HG02852 (cell line): ENCODE measurements at regions not wholly inside any gene's neighbourhood (a gene's known extent, or its start where the extent isn't known, plus 50 kb on each side); places are given as distances from the start of the nearest gene placed in this dataset.

Experiments
- ATAC-seq: cut with Tn5 transposase; IDR thresholded peaks from one replicate; pipeline ENCODE4 v1.9.1; 2021; ENCODE audit warnings: mild to moderate bottlenecking, moderate library complexity; ENCODE audit not compliant: unreplicated experiment

DNA sequence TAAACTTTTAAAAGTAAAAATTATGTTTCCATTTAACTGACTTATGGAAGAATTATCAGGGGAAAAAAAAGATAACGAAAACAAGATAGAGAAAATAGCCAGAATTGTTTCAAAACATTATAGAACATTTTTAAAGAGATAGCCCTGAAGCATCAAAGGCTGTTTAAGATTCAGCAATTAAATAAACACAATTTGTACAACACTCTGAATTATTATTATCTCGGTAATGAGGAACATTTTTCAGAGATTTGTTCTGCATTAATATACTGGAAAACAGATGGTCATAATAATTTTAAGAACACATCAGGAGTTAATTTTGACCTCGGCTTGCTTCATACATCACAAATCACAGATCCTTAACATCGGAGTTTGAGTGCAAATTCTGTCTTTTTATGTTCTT, 643.8 kb downstream of the SORCS1 start:
- no peak for ATAC-seq

DNA sequence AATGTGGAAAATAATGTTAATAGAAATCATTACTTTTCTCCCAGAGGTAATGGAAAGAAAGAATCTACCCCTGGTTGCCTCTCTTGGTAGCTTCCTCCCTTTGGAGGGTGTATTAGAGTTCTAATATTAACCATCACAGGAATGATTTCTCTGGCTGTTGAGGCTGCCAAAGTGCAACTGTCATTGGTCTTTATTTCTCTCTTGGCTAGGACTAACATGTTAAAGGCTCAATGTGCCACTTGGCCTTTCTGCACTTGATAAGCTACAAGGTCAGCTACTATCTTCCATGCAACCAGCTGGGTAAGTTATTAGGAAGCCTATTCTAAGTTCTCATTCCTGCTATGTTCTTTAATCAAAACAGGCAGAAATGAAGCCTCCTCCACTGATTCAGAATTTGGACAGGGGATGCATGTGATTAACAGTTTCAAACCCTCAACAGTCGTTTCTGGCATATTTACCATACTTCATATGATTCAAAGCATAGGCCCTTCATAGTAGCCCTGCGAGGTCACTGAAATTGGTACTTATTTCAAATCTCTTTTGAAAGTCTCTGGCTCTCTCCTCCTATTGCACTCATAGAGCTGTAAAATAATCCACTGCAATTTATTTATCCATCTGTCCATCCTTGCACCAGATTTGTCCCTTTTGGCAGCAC, 645.0 kb downstream of the SORCS1 start:
- ATAC-seq, result no peak

DNA sequence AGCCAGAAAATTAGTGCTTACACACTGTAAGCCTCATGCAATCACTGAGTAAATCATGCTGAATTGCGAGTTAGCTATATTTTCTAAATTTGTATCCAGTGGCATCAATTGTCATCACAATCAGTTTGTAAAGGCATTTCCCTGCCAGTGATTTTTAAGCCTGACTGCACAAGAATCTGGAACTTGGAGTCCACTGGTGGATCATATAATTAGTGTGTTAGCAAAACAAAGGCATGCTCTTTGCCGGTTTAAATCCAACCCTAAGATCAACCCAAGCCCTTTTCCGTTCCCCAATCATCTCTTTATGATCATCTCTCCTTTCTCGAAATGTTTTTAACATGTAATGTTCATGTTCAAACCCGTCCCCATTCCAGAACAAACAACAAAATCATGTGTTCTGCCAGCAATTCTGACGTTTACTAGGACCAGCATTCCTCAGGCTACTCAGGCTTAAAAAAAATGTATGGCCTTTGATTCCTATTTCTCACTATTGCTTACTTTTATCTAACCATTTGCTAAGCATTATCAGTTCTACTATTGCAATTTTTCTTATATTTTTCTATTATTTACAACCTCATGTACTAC, 649.2 kb downstream of the SORCS1 start:
- ATAC-seq, result no peak

DNA sequence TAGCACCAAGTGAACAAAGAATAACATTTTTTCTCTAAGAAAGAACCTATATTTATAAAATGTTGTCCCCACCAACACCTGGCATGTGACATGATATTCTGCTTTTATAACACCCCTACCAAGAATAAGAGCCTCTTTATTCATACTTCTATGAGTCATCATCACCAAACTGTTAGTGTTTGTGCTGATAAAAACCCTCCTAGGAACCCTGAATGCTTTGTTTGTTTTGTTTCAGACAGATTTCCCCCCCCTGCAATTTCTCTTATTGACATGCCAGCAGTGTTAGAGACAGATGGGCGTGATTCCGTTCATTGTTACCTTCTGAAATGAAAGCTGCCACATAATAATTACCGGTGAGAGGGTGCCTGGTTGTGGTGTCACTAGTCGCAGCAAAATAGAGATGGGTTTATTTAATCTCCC, 651.1 kb downstream of the SORCS1 start:
- ATAC-seq, result no peak

DNA sequence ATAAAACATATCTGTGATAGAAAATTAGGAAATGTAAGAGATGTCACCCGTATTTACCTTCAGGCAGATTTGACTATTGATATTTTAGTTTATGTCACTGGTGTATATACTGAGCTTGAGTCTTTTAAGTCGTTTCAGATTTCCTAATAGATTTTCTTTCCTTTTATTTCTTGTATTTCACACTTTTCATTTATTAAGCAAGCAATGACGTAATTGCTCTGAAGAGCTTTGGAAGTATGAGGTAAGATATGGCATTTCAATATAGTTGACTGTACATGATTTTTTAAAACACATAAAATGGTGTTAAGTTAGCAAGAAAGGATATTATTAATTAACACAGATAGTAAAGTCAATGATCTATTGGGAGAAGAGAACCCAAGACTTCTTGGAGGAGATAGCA, 652.6 kb downstream of the SORCS1 start:
- no peak for ATAC-seq

DNA sequence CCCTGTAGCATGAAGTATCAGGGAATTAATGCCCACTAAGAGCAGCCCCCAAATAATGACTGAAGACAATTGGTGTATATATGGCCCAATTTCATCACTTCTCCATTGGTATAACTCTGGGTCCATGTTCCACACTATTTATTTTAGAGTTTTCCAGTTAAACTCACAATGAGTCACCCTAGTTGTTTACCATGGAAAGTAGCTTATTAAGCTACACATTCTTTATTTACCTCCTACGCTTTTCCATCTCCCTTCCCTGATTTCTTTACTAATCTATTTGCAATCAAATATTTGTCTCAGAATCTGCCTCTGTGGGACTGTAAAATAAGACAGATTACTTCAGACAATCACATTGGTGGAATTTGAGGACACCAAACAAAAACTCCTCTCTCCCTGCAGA, 655.6 kb downstream of the SORCS1 start:
- ATAC-seq, result no peak

DNA sequence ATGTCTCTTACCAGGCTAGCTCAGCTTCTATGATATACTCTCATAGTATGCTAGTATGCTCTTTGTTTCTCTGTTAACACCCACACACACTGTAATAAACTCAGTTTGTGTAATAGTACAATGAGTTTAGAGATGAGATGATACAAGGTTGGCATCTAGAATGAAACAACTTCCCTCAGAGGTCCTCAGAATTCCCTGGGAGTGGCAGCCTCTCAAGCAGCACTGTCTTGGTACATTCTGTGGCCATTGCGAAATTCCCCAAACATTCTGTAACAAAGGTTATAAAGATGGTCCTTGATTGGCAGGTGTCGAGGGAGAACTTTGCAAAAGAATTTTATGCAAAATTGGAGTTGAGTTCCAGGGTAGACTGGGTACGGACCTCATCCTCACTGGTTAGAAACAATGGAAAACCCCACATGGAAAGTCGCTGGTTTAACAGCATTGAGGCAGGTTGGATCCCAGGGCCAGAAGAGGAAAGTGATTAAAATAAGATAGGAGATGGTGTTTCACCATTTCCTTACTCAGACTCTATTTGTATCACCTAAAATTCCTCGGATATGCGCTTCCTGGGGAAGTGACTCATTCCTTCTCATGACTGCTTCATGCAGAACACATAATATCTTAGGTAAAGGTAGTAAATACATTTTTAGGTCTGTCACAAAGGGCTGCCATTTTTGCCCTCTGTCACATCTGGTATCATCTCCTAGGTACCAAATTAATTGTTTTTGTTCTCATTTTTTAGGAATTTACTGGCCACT, 657.8 kb downstream of the SORCS1 start:
- no peak for ATAC-seq

DNA sequence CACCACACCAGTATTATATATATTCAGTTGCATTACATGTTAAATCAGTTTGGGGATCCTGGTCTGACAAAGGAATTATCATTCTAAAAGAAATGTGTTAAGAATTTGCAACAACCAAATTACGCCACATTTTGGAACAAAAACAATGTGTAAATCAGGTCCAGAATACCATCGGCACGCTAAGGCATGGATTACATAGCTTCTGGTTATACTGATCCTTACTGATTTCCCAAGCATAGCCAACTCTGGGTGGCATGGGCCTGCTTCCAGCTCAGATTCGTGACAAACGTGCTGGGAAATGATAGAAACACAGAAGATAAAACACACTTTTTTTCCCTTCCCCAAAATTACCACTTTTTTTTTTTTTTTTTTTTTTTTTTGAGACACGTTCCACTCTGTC, 660.0 kb downstream of the SORCS1 start:
- ATAC-seq, result no peak

DNA sequence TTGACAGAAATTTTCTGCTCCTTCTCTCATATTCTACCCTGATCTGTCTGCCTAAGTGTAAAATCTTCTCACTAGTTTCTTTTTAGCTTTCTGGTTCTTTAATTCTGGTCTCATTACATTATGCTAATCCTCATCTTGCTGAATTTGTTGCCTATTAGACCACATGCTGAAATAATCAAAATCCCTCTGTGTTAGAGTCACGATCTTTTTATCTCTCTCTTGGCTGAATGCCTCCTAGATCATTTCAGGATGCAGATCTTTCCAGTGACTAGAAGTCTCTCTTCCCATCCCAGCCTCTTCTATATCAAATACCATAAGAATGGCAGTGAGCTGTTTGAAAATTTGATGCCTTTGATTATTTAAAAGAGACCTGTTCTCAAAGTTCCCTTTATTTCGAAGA, 661.9 kb downstream of the SORCS1 start:
- ATAC-seq, result no peak

DNA sequence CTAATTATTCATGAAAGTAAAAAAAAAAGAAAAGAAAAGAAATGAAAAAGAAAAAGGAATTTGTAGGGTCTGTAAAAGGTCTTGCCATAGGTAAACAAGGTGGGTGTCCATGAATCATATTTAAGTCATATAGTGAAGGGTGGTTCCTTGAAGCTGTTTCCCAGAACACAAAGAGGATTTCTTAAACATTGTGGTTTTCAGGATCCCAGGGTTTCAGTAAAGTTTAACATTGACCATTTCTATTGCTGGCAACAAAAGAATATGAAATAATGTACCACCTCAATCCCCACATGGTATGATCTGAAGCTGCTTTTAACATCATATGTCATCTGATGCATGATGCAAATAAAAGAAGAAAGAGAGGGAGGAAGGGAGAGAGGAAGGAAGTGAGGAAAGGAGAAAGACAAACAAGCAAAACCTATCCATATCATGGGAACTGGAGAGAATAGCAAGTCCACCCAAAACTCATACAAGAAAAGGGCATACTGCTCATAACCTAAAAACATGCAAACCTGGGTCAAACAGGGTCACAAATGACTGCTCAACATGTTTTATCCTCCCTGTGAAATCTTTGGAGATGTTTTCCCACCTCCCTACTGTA, 663.5 kb downstream of the SORCS1 start:
- ATAC-seq, result no peak

DNA sequence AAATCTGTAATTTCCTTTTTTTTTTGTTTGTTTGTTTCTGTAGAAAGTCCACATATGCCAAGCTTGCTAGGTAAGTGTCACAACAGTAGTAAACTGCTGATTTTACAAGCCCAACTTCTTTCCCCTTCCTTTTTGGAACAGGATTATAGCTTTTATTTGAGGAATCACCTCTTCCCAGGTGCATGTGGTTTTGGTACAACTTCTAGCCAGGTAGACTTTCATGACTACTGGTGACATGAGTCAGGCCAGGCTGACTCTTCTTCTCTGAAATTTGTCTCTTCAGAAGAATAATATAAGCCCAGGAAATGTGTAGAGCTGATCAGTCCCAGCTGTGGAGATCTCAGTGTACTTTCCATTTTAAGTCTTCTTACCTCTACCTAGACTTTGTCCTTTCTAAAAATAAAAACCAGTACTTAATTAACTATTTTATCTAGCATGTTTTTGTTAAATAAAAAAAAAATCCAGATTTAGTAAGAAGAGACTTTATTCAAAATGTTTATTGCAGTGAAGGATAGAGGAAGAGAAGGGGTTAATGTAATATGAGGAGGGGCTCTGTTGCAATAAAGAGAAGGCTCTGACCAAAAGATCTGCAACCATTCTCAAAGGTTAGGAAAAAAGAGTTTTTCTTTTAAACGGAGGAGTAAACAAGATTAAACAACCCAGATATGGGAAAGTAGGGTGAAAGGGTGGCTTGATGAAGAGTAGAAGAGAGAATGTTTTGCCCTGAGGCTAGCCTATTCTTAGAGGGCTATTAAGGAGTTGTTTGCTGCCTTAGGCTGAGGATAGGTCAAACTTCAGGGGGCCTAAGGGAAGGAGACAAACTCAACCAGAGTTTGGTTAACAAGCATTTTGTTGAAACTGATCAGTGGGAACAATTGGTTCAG, 664.2 kb downstream of the SORCS1 start:
- no peak for ATAC-seq

DNA sequence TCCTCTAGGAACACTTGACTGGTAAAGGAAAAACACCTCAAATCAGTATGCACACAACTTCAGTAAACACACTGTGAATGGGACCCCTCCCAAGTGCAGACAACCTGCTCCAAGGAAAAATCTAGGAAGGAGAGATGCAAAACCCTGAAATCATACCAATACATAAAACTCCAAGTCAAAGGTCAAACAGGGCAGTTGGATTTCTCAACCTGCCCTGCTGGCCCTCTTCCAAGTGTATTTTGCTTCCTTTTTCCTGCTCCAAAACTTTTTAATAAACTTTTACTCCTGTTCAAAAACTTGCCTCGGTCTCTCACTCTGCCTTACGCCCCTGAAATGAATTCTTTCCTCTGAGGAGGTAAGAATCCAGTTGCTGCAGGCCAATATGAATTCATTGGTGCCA, 665.1 kb downstream of the SORCS1 start:
- no peak for ATAC-seq

DNA sequence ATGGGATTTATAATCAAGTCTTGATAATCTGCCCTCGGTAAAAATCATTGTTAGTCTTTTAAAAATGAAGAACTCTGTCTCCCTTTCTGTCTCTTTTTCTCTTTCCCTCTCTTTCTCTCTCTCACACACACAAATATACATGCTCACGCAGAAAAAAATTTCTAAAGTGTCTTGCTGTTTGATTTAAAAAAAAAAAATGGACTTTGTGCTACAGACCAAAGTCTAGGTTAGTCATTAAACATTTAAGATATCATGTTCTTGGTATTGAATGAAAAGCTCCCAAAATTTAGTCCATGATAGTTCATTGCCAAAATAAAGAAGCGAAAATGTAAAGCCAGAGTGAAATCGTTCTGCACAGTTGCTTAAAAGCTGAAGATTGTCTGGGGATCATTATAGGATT, 665.8 kb downstream of the SORCS1 start:
- no peak for ATAC-seq

DNA sequence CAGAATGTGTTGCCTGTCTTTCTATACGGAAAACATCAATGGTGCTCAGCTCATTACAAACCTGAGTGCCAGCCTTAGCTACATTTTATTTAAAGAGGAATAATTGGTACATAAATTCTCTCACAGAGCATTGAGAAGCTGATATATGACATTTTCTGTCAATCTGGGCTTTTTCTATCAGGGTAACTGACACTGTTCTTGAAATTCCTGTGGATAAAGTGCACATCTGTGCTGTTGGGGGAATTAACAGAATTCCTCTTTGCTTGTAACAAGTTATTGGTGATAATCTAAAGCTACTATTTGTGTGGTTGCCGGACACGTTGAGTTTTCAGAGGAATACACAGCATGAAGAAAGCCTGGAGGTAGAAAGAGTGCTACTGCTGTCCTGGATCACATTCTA, 668.6 kb downstream of the SORCS1 start:
- no peak for ATAC-seq

DNA sequence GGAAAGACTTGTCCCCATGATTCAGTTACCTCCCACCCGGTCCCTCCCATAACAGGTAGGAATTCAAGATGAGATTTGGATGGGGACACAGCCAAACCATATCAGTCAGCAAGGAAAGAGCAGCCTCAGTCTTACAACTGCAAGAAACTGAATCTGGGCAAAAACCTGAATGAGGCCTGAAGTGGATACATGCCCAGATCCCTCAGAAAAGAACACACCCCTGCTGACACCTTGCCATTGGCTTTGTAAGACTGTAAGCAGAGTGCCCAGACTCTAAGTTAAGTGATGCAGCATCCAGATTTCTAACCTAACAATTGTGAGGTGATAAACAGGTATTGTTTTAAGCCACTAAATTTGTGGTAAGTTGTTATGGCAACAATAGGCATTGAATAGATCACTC, 670.8 kb downstream of the SORCS1 start:
- no peak for ATAC-seq

DNA sequence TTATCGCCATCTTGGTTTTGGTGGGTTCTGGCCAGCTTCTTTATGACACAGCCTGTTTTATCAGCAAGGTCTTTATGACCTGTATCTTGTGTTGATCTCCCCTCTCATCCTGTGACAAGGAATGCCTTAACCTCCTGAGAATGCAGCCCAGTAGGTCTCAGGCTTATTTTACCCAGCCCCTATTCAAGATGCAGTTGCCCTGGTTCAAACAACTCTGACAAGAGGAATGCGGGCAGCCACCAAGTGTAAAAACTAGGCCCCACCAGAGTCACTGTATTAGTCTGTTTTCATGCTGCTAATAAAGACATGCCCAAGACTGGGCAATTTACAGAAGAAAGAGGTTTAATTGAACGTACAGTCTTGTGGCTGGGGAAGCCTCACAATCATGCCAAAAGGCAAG, 671.3 kb downstream of the SORCS1 start:
- ATAC-seq, result no peak

DNA sequence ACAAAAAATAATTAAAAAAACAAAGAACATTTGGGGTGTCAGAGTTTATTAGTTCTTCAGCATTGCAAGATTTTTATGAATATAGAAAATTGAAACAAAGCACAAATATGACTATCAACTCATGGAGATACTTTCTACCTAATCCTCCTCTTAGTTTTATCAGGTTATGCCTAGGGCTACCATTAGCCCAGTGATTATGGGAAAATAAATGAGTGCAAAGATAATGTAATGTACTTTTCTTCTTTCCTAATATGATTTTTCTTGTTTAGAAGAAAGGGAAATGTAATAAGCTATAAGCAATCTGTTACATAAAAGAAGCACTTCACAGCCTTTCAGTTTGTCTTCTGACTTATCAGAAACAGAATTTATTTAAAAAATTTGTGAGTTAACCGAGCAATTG, 676.8 kb downstream of the SORCS1 start:
- ATAC-seq, result no peak

DNA sequence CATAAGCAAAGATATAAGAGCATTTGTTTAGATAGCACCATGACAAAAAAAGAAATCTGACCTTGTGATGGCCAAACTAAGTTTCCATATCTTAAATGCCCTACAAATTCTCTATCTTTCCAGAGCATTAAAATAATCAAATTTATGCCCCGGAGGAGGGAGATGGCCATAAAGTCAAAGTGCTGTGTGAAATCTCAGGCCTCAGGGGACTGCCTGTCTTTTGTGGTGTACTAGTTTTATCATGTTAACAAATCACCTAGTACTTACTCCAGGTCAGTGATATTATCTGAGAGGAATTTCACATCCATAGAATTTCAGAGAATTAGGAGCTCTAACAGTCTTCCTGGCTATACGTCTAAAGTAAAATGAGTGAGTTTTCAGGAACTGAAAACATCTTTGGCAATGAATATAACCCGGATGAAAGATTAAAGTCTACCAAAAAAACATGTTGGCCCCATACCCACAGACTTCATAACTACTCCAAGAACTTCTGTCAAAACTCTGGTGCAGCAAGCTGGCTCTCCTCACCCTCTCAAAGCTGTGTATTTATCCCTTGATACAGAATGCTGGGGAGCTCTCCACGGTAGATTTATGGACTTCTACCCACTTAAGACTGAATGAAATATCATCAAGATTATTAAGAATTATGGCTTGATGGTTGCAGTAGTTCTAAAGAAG, 682.8 kb downstream of the SORCS1 start:
- ATAC-seq, result no peak

DNA sequence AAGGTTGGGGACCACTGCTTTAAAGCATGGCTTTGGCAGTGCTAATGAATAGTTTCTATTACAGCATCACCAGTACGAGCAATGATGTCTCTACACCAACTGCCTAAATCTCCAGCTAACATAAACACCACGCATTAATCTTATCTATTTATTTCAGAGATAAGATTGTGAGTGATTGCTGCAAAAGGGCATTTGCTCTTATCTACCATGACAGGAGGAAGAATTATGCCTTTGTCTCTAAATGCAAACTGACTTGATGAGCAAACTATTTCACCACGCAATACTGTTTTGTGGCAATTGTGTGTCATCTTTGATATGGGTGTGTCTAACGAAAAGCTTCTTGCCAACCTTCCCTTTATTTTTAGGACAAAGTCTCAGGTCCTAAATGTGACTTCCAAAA, 684.9 kb downstream of the SORCS1 start:
- no peak for ATAC-seq

DNA sequence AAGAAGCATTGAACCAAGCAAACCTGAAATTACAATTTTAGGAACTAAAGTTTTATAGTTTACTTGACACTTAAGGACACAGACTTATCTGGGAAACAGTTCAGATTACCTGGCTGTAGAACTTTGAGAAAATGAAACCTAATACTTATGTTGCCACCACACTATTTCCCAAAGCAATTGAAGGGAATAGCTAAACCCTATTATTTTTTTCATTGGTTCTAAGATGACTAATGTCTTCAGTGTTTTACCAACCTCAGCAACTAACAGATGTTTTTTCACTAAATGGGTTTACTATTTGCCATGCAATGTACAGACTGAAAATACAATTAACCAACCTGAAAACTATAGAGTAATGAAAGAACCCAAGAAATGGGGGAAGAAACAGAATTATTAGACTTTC, 689.6 kb downstream of the SORCS1 start:
- ATAC-seq, result no peak
